Fibroblast of mammary gland (primary cell): ENCODE measurements at regions not wholly inside any gene's neighbourhood (a gene's known extent, or its start where the extent isn't known, plus 50 kb on each side); places are given as distances from the start of the nearest gene placed in this dataset.

Experiments used
- DNase-seq: peaks from one replicate; pipeline ENCODE4 v3.0.0-alpha.2; 2010; ENCODE audit warnings: low read depth
- H3K4me3 ChIP-seq: 2 replicates; pipeline ENCODE4 v1.5.1; 2011; ENCODE audit warnings: low read depth, mild to moderate bottlenecking, low read length, moderate library complexity; ENCODE audit not compliant: control insufficient read depth
- CTCF ChIP-seq: conservative IDR thresholded peaks from 2 replicates; pipeline ENCODE4 v1.5.1; 2011; ENCODE audit warnings: low read depth, low read length, inconsistent platforms; ENCODE audit not compliant: control insufficient read depth, insufficient read depth

GRCh38 chr4:52199574-52200338 is 148.7 kb downstream of the SPATA18 start:
- no peak overlapping the region for H3K4me3 ChIP-seq
- peak; percentile 73 for DNase-seq
- no peak for TF ChIP-seq CTCF

DNA sequence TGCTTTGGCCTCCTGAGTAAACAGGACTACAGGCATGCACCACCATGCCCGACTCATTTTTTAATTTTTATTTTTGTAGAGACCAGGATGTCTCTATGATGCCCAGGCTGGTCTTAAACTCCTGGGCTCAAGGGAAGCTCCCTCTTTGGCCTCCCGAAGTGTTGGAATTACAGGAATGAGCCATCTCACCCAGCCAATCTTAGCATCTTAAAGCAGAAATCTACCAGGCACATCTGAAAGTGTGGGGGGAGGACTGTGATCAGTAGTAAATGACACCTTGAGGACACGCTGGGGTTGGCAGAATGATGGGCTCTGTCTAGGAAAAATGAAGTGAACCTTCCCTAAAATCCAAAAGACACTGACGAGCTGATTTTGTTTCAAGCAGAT is 149.2 kb downstream of the SPATA18 start:
- no peak overlapping the region for H3K4me3 ChIP-seq
- no peak for TF ChIP-seq CTCF
- no peak for DNase-seq

DNA sequence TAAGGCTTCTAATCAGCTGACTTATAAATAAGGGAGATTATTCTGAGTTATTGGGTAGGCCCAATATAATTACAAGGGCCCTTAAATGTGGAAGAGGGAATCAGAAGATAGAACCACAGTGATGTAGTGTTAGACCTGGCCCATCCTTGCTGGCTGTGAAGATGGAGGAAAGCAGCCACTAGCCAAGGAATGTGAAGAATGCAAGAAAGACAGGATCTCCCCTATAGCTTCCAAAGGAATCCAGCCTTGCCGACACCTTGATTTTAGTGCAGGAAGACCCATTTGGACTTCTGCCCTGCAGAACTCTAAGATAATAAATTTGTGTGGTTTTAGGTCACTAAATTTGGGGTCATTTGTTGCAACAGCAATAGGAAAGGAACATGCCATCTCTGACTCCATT is 150.6 kb downstream of the SPATA18 start:
- no peak for TF ChIP-seq CTCF
- H3K4me3 ChIP-seq = no peak overlapping the region
- DNase-seq = no peak

DNA sequence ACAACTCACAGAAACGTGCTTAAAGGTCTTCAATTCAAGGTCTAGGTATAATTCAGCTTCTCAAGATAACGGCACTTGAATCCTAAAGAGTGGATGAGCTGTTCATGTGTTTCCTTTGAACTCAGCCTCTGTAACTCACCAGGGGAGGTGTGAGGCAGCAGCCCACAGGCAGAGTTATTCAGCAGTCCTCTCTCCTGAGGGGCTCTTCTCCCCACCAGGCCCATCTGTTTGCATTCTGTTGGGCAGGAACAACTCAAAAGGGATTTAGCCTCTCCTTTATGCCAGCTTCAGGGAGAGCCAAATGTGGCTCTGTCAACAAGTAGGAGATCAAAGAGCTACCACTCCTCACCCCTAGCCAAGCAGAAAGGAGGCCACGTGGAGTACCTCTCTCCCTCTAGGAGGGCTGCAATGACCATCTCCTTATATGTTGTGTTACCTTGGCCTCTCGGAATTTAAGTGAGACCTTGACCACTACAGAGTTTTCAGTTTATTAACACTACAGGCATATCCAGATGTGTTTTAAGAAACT is 151.2 kb downstream of the SPATA18 start:
- TF ChIP-seq CTCF = no peak
- H3K4me3 ChIP-seq = no peak overlapping the region
- no peak for DNase-seq

DNA sequence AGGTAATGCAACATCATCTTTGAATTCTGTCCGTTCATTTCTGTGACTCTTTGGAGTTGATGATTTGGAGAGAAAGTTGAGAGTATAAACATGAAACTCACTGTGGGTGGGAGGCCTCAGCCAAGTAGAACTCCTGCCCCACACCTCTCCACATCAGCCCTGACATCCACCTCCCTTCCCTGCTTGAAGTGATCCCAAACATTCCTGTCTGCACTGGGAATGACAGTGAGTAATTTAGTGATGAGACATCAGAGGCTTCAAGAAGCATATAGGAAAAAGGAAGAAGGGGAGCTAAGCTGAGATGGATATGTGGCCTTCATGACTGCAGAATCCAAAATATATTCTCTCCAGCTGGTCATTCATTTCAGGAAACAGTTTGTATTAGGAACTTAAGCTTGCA is 151.8 kb downstream of the SPATA18 start:
- TF ChIP-seq CTCF = no peak
- DNase-seq = no peak
- H3K4me3 ChIP-seq = no peak overlapping the region

GRCh38 chr4:52203351-52203750 is 152.2 kb downstream of the SPATA18 start:
- H3K4me3 ChIP-seq = no peak overlapping the region
- TF ChIP-seq CTCF = no peak
- no peak for DNase-seq
